Panc1 (cell line): ENCODE measurements at regions not wholly inside any gene's neighbourhood (a gene's known extent, or its start where the extent isn't known, plus 50 kb on each side); places are given as distances from the start of the nearest gene placed in this dataset.

ENCODE experiments used
- ATAC-seq: fragments of 200-7000 bp; cut with Tn5 transposase; 2 replicates; pipeline ENCODE4 v1.9.1; 2020; ENCODE audit warnings: mild to moderate bottlenecking, moderate library complexity
- BruUV-seq: library from RNA; stranded (reverse); fragments of 400-500 nt; replicated peaks from 2 replicates; lab custom pipeline; 2021; lab: Mats Ljungman, UMichigan
- CTCF ChIA-PET: fragments of 300-600 bp; sonication (Branson Sonifier 250); formaldehyde crosslinking; loops from one replicate; lab custom pipeline; 2022; ENCODE audit warnings: antibody characterized with exemption; lab: Charles Lee
- POLR2A ChIA-PET: fragments of 300-600 bp; sonication (Branson Sonifier 250); formaldehyde crosslinking; loops from one replicate; lab custom pipeline; 2022; ENCODE audit warnings: antibody characterized with exemption; lab: Charles Lee
- DNase-seq: peaks from one replicate; pipeline ENCODE4 v3.0.0-alpha.2; 2010; ENCODE audit warnings: low read depth, low spot score
- H3K27ac ChIP-seq: 2 replicates; pipeline ENCODE4 v1.5.1; 2011; ENCODE audit warnings: mild to moderate bottlenecking, low read length, inconsistent platforms
- H3K27me3 ChIP-seq: fragments of 200-500 bp; sonication (Bioruptor generic); 2 replicates; pipeline ENCODE4 v1.6.0; 2014; ENCODE audit warnings: low read length, inconsistent platforms; ENCODE audit not compliant: control insufficient read depth, insufficient read depth
- H3K36me3 ChIP-seq: fragments of 200-500 bp; sonication (Bioruptor generic); 2 replicates; pipeline ENCODE4 v1.5.1; 2014; ENCODE audit warnings: inconsistent platforms, mild to moderate bottlenecking, low read length, moderate library complexity; ENCODE audit not compliant: control insufficient read depth, insufficient read depth
- H3K4me1 ChIP-seq: 2 replicates; pipeline ENCODE4 v1.5.1; 2011; ENCODE audit warnings: inconsistent platforms, mild to moderate bottlenecking, low read length, moderate library complexity; ENCODE audit not compliant: control insufficient read depth, insufficient read depth
- H3K4me3 ChIP-seq, 2 experiments: 2 replicates each; pipeline ENCODE4 v1.5.1; 2011 to 2012; ENCODE audit warnings: low read depth in 2 of 2, low read length in 2 of 2, mild to moderate bottlenecking in 2 of 2, inconsistent platforms in 1 of 2, moderate library complexity in 1 of 2
- H3K9me3 ChIP-seq: fragments of 200-500 bp; sonication (Bioruptor generic); 2 replicates; pipeline ENCODE4 v1.5.1; 2014; ENCODE audit warnings: low read depth, mild to moderate bottlenecking, inconsistent platforms, low read length, moderate library complexity; ENCODE audit not compliant: control insufficient read depth, insufficient read depth
- CTCF ChIP-seq: fragments of 450-650 bp; IDR thresholded peaks from 2 replicates; pipeline ENCODE4 v1.5.1; 2017; ENCODE audit warnings: mild to moderate bottlenecking
- POLR2AphosphoS5 ChIP-seq: IDR thresholded peaks from 2 replicates; pipeline ENCODE4 v1.6.1; 2012; ENCODE audit warnings: mild to moderate bottlenecking, low read depth, low read length, moderate library complexity
- REST ChIP-seq, 2 experiments: IDR thresholded peaks; 2 replicates each; pipeline ENCODE4 v1.6.1; 2011 to 2012; ENCODE audit warnings: low read depth in 2 of 2, control low read depth in 1 of 2, low read length in 1 of 2, mild to moderate bottlenecking in 1 of 2, moderate library complexity in 1 of 2; ENCODE audit not compliant: insufficient read depth in 1 of 2
- SIN3A ChIP-seq: IDR thresholded peaks from 2 replicates; pipeline ENCODE4 v1.6.1; 2012; ENCODE audit warnings: low read depth, mild to moderate bottlenecking, low read length, moderate library complexity, borderline replicate concordance; ENCODE audit not compliant: insufficient read depth
- TCF7L2 ChIP-seq: IDR thresholded peaks from 2 replicates; pipeline ENCODE4 v1.6.1; 2011; ENCODE audit warnings: mild to moderate bottlenecking, low read depth, low read length, inconsistent platforms
- in situ Hi-C: cut with HindIII; loops from 2 replicates; pipeline ENCODE4 v1.10.0; 2016; ENCODE audit warnings: low sequenced_read_pairs, low pct_unique_long_range_greater_than_20kb
- intact Hi-C: fragments of 100-400 bp; cut with micrococcal nuclease; formaldehyde crosslinking; loops from one replicate; pipeline ENCODE4 v1.10.0; 2022; ENCODE audit not compliant: unreplicated experiment

- Histone ChIP-seq H3K9me3 (no peaks in the 10 kb centered on the region), H3K27me3 (no peaks in the 10 kb centered on the region), H3K4me1 (no peaks in the 10 kb centered on the region), H3K4me3 (no peak overlapping the region), H3K27ac (no peak overlapping the region; the same call in 1 of the 2 replicates), H3K36me3 (no peaks in the 10 kb centered on the region)
- in situ Hi-C loops: no loop called here
- ATAC-seq: no peak
- BruUV-seq: no TSS peak
- intact Hi-C loops: no loop called here
- CTCF ChIA-PET: no interaction called here
- TF ChIP-seq CTCF (no peak), TCF7L2 (no peak), POLR2AphosphoS5 (no peak), REST (IDR thresholded peaks at IDR 0.05; ENCODE audit: insufficient read depth in 1 of 2, low read depth in 2 of 2, low read length in 1 of 2) (no peak), SIN3A (no peak)
- POLR2A ChIA-PET: no interaction called here
- no peak for DNase-seq
These were observed 595.2 kb upstream of the TBL1XR1 start for GRCh38 chr3:177792311-177793030.

GRCh38 chr3:177793451-177793850 lies 596.2 kb upstream of the TBL1XR1 start:
- Histone ChIP-seq H3K27ac (no peak overlapping the region), H3K4me1 (no peaks in the 10 kb centered on the region), H3K36me3 (no peaks in the 10 kb centered on the region), H3K27me3 (no peaks in the 10 kb centered on the region), H3K4me3 (no peak overlapping the region), H3K9me3 (no peaks in the 10 kb centered on the region)
- no peak for TF ChIP-seq POLR2AphosphoS5
- no peak for TF ChIP-seq SIN3A
- TF ChIP-seq TCF7L2: no peak
- TF ChIP-seq REST (IDR thresholded peaks at IDR 0.05; ENCODE audit: insufficient read depth in 1 of 2, low read depth in 2 of 2, low read length in 1 of 2): no peak
- no peak for TF ChIP-seq CTCF
- no peak for ATAC-seq
- BruUV-seq: no TSS peak
- DNase-seq: no peak
- ChIA-PET POLR2A (no interaction called here), CTCF (no interaction called here)
- in situ Hi-C loops: no loop called here
- intact Hi-C loops: no loop called here
